ENCODE measurements at regions not wholly inside any gene's neighbourhood (a gene's known extent, or its start where the extent isn't known, plus 50 kb on each side); places are given as distances from the start of the nearest gene placed in this dataset.

DNA sequence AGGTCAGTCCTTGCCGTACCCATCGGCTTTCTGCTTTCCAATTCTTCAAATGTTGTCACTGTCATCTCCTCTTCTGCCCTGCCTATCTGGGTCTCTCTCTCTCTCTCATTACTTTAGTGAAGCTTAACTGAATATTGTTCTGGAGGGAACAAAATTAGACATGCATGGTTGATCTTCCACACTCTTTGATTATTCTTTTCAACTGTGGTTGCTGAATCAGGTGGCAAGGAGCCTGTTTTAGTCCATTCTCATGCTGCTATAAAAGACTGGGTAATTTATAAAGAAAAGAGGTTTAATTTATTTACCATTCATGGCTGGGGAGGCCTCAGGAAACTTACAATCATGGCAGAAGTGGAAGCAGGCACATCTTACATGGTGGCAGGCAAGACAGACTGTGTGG lies 157.9 kb downstream of the ARL4C start:
- Histone ChIP-seq H3K23me2 (ENCODE audit: insufficient read length, low read depth, low read length, poor library complexity, severe bottlenecking) (no peaks in the 10 kb centered on the region), H3K27ac (ENCODE audit: insufficient read length, low read depth, low read length) (no peak overlapping the region), H3K79me1 (ENCODE audit: insufficient read depth, low read depth, low read length, poor library complexity, severe bottlenecking) (no peaks in the 10 kb centered on the region), H3K56ac (ENCODE audit: insufficient read length, low read depth, low read length) (no peak overlapping the region), H2BK12ac (ENCODE audit: insufficient read length, low read depth, low read length) (no peak overlapping the region), H3K4ac (ENCODE audit: low read depth, low read length) (no peak overlapping the region), H4K91ac (ENCODE audit: insufficient read length, low read depth, low read length) (no peak overlapping the region), H2BK120ac (ENCODE audit: low read depth, low read length, poor library complexity, severe bottlenecking) (no peak overlapping the region), H4K8ac (replicated peaks; ENCODE audit: insufficient read length, low read depth, low read length) (no peak overlapping the region), H3K27me3 (ENCODE audit: insufficient read depth, low read length) (no peaks in the 10 kb centered on the region), H2AFZ (ENCODE audit: low read length) (no peak overlapping the region), H3K23ac (ENCODE audit: insufficient read length, low read depth, low read length) (no peak overlapping the region), H3K4me2 (ENCODE audit: insufficient read depth, insufficient read length, low read length) (no peak overlapping the region), H3K14ac (ENCODE audit: insufficient read depth, low read length) (no peak overlapping the region), H2BK5ac (ENCODE audit: insufficient read length, low read length) (no peak overlapping the region), H4K20me1 (ENCODE audit: control insufficient read depth, insufficient read depth, insufficient read length) (peaks cover 3% of the 10 kb centered on the region), H3T11ph (ENCODE audit: low read length) (no peak overlapping the region), H4K5ac (ENCODE audit: insufficient read length, low read depth, low read length) (no peak overlapping the region), H2BK20ac (ENCODE audit: low read depth, low read length, poor library complexity, severe bottlenecking) (no peak overlapping the region), H3K4me1 (ENCODE audit: insufficient read depth, low read length) (no peaks in the 10 kb centered on the region), H3K79me2 (ENCODE audit: insufficient read depth, low read length) (no peaks in the 10 kb centered on the region), H3K9me3 (ENCODE audit: control insufficient read depth, low read depth, low read length) (no peaks in the 10 kb centered on the region), H3K9ac (ENCODE audit: extremely low read depth, insufficient read length, low read length) (no peak overlapping the region), H3K18ac (ENCODE audit: insufficient read length, low read depth, low read length) (no peak overlapping the region), H2AK5ac (ENCODE audit: insufficient read length, low read length) (no peak overlapping the region), H2BK15ac (ENCODE audit: low read depth, low read length) (no peak overlapping the region)
- no peak for DNase-seq
- H3K36me3 Mint-ChIP-seq (ENCODE audit: insufficient read depth in 1 of 3, low read depth in 3 of 3) = no peaks in the 10 kb centered on the region
- H3K4me3 Mint-ChIP-seq = no peak overlapping the region
- H3K27me3 Mint-ChIP-seq (ENCODE audit: low read depth) = peaks cover 9% of the 10 kb centered on the region
- no peak overlapping the region; a peak in 1 of 7 replicates for H3K27ac Mint-ChIP-seq
- TF ChIP-seq, protein P1, sequence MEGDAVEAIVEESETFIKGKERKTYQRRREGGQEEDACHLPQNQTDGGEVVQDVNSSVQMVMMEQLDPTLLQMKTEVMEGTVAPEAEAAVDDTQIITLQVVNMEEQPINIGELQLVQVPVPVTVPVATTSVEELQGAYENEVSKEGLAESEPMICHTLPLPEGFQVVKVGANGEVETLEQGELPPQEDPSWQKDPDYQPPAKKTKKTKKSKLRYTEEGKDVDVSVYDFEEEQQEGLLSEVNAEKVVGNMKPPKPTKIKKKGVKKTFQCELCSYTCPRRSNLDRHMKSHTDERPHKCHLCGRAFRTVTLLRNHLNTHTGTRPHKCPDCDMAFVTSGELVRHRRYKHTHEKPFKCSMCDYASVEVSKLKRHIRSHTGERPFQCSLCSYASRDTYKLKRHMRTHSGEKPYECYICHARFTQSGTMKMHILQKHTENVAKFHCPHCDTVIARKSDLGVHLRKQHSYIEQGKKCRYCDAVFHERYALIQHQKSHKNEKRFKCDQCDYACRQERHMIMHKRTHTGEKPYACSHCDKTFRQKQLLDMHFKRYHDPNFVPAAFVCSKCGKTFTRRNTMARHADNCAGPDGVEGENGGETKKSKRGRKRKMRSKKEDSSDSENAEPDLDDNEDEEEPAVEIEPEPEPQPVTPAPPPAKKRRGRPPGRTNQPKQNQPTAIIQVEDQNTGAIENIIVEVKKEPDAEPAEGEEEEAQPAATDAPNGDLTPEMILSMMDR (conservative IDR thresholded peaks at IDR 0.05) = no peak
- no CpG with 5 or more reads among the region's 2 CpGs for WGBS (ENCODE audit: extremely low coverage, insufficient read length, low lambda C conversion rate)
- H3K4me1 Mint-ChIP-seq = peaks cover 4 to 11% of the 10 kb centered on the region in 2 experiments
- peaks cover 0 to 2% of the 10 kb centered on the region in 2 experiments; a peak in 1 of 5 replicates for H3K9me3 Mint-ChIP-seq

Measured in H9 (cell line).